ENCODE measurements at regions not wholly inside any gene's neighbourhood (a gene's known extent, or its start where the extent isn't known, plus 50 kb on each side); places are given as distances from the start of the nearest gene placed in this dataset.

- no peak for TF ChIP-seq CTCF (IDR thresholded peaks at IDR 0.05)
- no peak for TF ChIP-seq POLR2A (IDR thresholded peaks at IDR 0.05)
These were observed 291.9 kb downstream of the NDFIP2 start for GRCh38 chr13:79772811-79773210.
